ENCODE measurements at regions not wholly inside any gene's neighbourhood (a gene's known extent, or its start where the extent isn't known, plus 50 kb on each side); places are given as distances from the start of the nearest gene placed in this dataset.
"Not testable (repeated sequence)": the region's sequence is repeated elsewhere in the genome, so short reads cannot be mapped to it uniquely, and the experiment has no call there.

DNA sequence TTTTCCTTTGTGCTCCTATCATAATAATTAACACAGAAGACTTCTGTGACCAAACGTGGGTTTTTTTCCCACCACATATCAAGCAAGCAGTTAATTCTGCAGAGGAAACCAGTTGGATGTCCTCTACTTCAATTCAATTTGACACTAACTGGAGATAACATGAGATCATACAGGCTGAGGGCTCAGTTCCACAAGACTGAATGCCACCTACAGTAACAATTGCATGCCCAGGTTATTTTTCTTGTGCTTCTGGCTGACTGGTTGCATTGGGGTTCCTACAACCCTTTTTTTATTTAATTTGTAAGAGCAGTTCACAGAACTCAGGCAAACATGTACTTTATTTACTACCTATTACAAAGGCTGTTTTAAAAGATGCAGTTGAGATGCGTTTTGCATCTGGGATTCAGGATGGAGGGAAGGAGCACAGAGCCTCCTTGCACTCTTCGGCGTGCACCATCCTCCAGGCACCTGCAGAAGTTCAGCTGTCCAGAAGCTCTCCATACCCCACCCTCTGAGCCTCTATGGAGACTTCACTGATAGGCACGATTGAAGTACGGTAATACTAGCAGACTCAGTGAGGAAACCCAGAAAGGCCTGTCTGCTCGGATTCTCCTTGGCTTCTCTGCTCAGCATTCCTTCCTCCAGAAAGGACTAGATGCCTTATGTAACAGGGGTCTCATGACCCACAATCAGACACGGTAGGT is 425.2 kb upstream of the CDH9 start:
- intact Hi-C loops (cut with DNase I): no loop called here
- ATAC-seq: no peak

DNA sequence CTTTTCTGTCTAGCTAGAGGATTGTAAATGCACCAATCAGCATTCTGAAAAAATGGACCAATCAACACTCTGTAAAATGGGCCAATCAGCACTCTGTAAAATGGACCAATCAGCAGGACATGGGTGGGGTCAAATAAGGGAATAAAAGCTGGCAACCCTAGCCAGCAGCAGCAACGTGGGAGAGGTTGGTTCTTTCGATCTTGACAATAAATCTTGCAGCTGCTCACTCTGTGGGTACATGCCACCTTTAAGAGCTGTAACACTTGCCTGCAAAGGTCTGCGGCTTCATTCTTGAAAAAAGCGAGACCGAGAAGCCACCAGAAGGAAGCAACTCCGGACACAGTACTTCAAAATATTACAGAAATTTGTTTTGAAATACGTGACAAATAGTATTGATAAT is 424.6 kb upstream of the CDH9 start:
- intact Hi-C loops (cut with DNase I): no loop called here
- no peak for ATAC-seq
- DNase-seq (ENCODE audit: missing footprints): no peak

More for the DNA sequence above, 425.2 kb upstream of the CDH9 start:
- DNase-seq (ENCODE audit: missing footprints): no peak

DNA sequence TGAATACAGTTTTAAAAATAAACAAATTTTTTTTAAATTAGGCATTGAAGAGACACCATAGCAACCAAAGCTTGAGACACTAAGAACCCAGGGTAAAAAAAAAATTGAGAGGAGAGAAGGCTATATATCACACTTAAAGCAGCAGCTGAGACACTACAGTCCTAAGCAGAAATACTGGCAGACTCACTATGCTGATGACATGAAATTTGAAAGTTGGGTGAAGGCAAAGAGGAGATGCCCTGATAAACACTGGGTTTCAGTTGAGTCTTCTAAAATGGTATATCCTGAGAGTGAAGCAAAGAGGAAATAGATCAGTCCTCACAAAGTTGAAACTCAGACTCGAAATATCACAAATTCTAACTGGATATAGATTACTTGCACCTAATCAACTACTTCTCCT is 419.9 kb upstream of the CDH9 start:
- ATAC-seq (no peak), DNase-seq (ENCODE audit: missing footprints) (no peak)
- intact Hi-C loops (cut with DNase I): no loop called here

DNA sequence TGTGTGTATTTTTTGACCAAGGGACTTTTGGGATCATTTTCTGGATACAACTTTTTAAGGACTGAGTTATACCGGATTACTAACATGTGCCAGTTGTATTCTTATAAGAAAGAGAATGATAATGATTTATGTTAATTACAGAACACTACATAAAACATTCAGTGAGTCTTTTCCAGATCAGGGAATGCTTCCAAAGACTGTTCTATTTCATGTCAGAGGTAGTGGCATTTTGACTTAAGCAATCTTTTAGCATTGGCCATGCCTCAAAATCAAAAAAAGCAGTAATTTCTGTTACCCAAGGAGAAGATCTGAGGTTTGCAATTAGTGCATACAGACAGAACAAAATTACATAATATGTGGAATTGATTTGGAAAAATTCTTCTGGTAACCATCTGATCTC is 413.0 kb upstream of the CDH9 start:
- intact Hi-C loops (cut with DNase I): no loop called here
- DNase-seq (ENCODE audit: missing footprints) (no peak), ATAC-seq (no peak)

DNA sequence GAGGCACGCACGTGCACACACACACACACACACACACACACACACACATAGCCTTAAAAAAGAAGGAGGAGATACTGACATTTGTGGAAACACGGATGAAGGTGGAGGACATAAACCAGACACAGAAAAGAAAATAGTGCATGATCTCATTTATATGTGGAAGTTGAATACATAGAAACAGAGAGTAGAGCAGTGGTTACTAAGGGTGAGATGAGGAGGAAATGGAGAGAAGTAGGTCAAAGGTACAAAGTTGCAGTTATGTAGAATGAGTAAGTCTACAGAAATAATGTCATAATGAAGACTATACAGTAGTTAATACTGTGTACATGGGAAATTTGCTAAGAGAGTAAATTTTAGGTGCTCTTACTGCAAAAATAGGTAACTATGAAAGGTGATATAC is 412.2 kb upstream of the CDH9 start:
- DNase-seq (ENCODE audit: missing footprints) (no peak), ATAC-seq (no peak)
- intact Hi-C loops (cut with DNase I): no loop called here

DNA sequence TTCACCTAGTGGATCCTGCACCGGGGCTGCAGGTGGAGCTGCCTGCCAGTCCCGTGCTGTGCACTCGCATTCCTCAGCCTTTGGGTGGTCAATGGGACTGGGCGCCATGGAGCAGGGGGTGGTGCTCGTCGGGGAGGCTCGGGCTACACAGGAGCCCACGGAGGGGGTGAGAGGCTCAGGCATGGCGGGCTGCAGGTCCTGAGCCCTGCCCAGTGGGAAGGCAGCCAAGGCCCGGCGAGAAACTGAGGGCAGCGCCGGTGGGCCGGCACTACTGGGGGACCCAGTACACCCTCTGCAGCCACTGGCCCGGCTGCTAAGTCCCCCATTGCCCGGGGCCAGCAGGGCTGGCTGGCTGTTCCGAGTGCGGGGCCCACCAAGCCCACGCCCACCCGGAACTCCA is 401.0 kb upstream of the CDH9 start:
- DNase-seq (ENCODE audit: missing footprints); intact Hi-C loops (cut with DNase I); ATAC-seq: not testable (repeated sequence)

DNA sequence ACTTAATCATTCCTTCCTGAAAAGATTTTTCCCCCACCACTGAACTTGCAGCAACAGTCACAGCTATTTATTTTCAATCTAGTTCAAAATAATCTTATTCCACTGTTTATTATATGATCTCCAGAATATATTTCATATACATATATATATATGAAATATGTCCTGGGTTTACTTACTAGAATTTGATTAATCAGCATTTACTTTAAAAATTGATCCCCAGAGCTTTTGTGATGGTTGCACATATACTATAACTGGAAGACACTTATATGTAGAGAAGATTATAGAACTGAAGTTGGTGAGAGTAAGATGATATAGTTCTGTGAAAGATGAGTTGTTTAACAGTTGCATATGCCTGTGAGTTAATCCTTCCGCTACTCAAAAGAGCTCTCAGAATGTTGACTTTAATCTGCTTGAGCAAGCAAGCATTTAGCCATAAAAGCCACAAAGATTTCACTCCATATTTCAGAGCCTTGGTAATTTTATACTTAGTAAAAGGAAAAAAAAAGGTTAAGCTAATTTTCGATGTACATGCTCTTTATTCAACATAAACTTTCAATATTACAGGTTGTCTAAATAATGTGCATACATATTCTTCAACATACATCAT is 399.3 kb upstream of the CDH9 start:
- intact Hi-C loops (cut with DNase I): no loop called here
- DNase-seq (ENCODE audit: missing footprints): no peak
- no peak for ATAC-seq

DNA sequence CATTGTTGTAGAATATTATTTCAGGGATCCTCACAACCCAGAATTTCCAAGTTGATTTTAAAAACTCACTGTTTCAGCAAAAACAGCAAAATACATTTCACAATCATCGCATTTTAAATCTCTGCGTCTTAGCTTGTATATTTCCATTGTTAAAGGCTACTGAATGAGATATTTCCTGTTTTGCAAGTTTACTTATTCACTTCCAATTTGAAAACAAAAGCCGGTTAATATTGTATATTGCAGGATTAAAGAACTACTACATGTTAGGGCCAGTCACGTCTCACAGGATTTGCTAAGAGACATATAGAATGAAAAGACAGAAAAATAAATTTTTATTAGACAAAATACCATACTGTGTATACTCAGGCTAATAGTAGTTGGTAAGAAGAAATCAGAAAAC is 395.9 kb upstream of the CDH9 start:
- DNase-seq (ENCODE audit: missing footprints): no peak
- ATAC-seq: no peak
- intact Hi-C loops (cut with DNase I): no loop called here

DNA sequence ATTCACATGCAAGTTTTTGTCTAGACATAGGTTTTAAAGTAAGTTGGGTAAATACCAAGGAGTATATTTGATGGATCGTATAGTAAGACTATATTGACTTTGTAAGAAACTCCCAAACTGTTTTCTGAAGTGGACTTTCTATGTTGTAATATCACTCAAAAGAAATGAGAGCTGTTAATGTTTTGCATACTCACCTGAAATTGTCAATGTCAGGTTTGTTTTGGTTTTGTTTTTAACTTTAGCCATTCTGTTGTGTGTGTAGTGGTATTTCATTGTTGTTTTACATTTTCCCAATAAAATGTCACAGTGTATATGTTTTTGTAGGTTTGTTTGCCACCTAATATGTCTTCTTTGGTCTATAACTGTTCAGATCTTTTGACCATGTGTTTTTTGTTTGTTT is 375.7 kb upstream of the CDH9 start:
- DNase-seq (ENCODE audit: missing footprints): no peak
- intact Hi-C loops (cut with DNase I): no loop called here
- ATAC-seq: no peak

DNA sequence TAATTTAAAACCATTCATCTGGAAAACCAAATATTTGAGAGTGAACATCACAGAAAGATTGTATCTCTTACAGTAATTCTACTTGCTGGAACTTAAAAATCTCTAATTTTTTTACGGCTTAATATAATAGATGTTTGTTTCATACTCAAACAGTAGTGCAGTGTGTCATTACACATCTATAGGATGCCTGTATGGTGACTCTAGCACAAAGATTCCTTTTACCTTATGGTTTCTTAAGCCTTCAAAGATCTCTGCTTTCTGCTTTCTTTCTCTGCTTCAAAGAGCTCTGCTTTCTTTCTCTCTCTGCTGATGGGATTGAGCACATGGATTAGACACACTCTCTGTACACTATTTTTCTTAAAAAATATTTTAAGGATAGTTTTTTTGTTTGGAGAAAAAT is 374.0 kb upstream of the CDH9 start:
- intact Hi-C loops (cut with DNase I): no loop called here
- no peak for DNase-seq (ENCODE audit: missing footprints)
- ATAC-seq: no peak

DNA sequence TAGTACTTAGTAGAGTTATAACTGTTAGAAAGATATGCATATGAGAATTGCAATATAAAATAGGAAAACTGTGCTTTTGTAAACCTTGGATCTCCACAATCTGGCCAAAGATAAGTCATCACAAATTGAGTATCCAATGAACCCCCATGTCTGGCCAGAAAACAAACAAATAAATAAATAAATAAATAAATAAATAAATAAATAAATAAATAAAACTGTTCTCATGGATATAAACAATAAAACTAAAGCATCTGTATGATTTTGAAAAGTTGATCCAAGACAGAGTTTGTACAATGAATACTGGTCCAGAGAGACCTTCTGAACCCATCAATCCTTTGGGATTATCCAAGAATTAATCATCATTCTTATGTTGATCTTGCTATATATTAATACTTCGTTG is 367.6 kb upstream of the CDH9 start:
- DNase-seq (ENCODE audit: missing footprints): no peak
- no peak for ATAC-seq
- intact Hi-C loops (cut with DNase I): no loop called here

DNA sequence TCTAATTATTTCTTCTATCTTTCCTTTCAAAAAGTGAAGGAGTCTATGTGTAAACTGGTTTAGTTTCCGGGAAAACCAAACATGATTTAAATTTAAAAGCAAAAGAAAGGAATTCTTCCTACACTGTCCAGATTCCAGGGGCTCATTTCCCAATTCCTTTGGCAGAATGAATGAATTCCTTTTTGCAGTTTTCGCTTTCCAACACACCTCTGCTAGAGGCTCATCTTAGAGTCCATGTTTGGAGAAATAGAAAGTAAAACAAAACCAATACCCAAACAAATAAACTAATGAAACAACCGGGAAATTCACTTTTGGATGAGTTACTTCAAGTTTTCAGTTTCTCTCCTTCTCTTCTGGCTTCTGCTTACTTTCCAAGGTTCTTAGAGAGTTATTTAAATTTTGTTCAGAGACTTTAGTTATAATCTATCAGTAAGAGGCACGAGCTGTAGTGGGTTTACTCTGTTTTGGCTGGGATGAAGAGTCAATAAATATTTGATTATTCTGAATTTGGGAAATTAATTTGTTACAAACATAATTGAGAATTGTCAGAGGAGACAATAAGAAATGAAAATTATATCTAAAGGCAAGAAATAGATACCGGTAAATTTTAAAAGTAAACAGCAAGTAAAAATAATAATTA is 365.0 kb upstream of the CDH9 start:
- ATAC-seq (no peak), DNase-seq (ENCODE audit: missing footprints) (no peak)
- intact Hi-C loops (cut with DNase I): no loop called here

DNA sequence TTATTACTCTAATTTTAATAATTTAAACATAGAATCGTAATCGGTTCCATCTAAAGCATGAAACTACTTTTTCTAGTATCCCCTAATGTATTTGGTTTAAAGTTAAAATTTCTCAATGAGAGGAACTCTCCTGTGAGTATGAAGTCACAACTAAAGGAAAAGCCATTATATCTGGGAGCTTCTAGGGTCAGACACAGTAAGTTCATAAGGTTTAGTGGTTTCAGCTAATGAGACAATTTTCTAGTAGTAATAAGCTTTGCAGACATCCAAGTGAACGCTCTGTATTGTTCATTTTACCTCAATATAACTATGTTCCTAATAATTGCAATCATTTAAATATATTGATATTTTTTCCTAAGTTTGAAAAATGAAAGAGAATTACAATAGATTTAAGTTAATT is 364.4 kb upstream of the CDH9 start:
- intact Hi-C loops (cut with DNase I): no loop called here
- ATAC-seq (no peak), DNase-seq (ENCODE audit: missing footprints) (no peak)

DNA sequence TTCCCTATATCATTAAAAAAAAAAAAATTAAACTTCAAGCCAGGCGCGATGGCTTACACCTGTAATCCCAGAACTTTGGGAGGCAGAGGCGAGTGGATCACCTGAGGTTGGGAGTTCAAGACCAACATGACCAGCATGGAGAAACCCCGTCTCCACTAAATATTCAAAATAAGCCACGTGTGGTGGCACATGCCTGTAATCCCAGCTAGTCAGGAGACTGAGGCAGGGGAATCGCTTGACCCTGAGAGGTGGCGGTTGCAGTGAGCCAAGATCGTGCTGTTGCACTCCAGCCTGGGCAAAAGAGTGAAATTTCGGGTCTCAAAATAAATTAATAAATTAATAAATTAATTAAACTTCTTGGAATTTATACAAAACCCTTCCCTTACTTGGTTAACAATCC is 358.6 kb upstream of the CDH9 start:
- no peak for DNase-seq (ENCODE audit: missing footprints)
- no peak for ATAC-seq
- intact Hi-C loops (cut with DNase I): no loop called here

DNA sequence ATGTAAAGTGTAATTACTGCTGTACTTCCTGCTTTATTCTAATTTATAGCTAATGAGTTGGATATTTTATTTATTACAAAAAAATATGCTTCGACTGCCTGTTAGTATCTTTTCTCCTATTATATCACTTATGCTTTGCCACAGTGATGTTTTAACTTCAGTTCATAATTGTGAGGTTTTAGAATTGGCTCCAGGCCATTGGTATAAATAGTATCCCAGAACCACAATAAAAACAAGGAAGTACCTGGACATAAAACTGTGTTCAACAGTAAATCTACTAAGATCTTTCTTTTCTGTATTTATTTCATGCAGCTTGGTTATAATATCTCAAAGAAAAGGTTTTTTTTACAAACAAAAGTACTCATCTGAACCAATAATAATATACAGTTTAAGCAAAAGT is 354.3 kb upstream of the CDH9 start:
- intact Hi-C loops (cut with DNase I): no loop called here
- DNase-seq (ENCODE audit: missing footprints): no peak
- ATAC-seq: no peak

DNA sequence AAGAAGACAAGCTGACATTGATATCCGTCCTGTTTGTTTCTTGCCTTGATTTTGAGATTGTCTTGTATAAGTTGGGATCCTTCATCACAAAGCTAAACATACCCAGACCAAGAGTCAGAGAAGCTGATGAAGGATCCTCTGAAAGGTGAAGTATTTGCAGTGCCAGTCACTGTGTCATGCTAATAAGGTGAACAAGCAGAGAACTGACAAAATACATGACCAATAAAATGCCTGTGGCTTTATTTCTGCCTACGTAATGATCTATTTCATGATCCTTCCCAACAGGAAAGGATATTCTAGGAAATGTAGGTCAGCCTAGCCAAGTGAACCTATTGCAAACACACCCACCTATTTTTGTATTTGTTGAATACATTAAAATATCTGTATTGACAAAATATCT is 351.3 kb upstream of the CDH9 start:
- no peak for ATAC-seq
- intact Hi-C loops (cut with DNase I): no loop called here
- DNase-seq (ENCODE audit: missing footprints): no peak

DNA sequence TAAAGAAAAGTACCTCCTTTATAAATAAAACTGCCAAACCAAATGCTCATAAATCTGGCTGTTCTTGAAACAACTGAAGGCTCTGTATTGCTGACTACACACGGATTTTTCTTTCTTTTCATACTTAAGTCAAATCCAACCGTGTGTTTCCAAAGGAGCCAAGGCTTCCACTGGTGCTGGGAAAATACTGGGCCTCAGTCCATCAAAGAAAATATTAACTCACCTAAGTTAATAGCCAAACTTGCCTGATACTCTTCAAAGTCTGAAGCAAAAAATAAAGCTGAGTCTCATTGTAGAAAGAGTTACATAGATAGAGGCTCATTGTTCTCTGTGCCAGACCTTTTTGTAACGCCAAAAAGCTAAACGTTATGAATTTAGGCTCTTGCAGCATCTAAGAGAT is 350.4 kb upstream of the CDH9 start:
- ATAC-seq (no peak), DNase-seq (ENCODE audit: missing footprints) (no peak)
- intact Hi-C loops (cut with DNase I): no loop called here

DNA sequence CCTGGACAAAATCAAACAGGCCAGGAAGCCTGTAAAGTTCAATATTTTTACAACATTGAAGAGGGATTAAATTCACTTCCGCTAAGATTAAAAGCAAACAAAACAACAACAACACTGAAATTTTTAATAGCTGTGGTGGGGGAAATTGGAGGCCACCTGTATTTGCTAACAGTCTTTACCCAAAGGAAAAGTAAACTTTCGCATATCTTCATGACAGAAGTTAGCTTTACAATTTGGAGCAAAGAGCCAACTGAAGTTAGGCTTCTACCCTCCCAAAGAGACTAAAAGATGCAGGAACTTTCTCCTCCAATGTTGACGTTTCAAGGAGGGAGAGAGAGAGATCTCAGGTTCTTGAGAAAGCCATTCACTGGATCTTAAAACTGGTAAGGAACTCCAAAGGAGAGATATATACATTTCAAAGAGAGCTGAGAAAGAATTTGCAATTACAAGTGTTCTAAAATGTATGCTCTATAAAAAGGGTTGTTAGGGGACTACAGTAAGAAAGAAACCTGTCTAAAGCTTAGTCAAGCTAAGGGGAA is 349.2 kb upstream of the CDH9 start:
- intact Hi-C loops (cut with DNase I): no loop called here
- no peak for DNase-seq (ENCODE audit: missing footprints)
- no peak for ATAC-seq

DNA sequence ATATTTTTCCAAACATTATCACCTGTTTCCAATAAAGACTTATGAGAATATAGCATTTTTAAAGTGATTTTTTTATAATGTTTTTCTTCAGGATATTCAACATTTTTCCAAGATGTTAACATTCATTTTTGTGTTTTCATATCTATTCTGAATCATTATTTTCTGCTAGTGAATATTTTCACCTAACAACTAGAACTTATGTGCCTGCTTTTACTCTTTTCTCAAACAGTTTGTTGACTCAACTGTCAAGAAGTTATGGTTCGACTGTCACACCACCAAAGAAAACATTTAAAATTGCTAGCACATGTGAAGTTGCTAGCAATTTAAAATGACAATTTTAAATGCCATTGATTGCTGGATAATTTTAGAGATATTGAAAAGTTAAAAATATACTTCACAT is 343.3 kb upstream of the CDH9 start:
- ATAC-seq: no peak
- DNase-seq (ENCODE audit: missing footprints): no peak
- intact Hi-C loops (cut with DNase I): no loop called here

DNA sequence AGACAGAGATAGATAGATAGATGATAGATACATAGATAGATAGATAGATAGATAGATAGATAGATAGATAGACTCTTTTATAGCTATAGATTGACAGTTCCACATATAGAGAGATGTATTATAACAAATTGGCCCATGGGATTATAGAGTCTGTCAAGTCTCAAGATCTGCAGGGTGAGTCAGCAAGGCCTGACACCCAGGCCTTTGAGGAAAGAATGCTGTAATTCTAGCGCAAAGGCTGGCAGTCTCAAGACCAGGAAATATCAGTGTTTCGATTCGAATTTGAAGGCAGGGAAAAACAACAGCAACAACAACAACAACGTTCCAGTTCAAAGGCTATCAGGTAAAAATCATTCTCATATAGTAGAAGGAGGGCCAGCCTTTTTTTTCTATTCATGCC is 339.2 kb upstream of the CDH9 start:
- ATAC-seq: no peak
- intact Hi-C loops (cut with DNase I): no loop called here
- no peak for DNase-seq (ENCODE audit: missing footprints)

Data from Right ventricle myocardium inferior (tissue), 1 donor.